Kidney epithelial cell (primary cell): ENCODE measurements at regions not wholly inside any gene's neighbourhood (a gene's known extent, or its start where the extent isn't known, plus 50 kb on each side); places are given as distances from the start of the nearest gene placed in this dataset.
"Not testable (repeated sequence)": the region's sequence is repeated elsewhere in the genome, so short reads cannot be mapped to it uniquely, and the experiment has no call there.

Source experiments
- DNase-seq: peaks from one replicate; pipeline ENCODE4 v3.0.0-alpha.2; 2010; ENCODE audit warnings: low read depth
- H3K27me3 ChIP-seq: 2 replicates; pipeline ENCODE4 v1.6.0; 2011; ENCODE audit warnings: low read length; ENCODE audit not compliant: control insufficient read depth, insufficient read depth
- H3K36me3 ChIP-seq: 2 replicates; pipeline ENCODE4 v1.5.1; 2011; ENCODE audit warnings: low read length; ENCODE audit not compliant: control insufficient read depth, insufficient read depth
- H3K4me3 ChIP-seq: 2 replicates; pipeline ENCODE4 v1.5.1; 2011; ENCODE audit warnings: low read depth, mild to moderate bottlenecking, control low read depth, low read length
- TF ChIP-seq, protein P1 (sequence below): IDR thresholded peaks from 2 replicates; pipeline ENCODE4 v1.5.1; 2011; ENCODE audit warnings: mild to moderate bottlenecking, moderate library complexity, low read length, control low read depth, inconsistent platforms; ENCODE audit not compliant: insufficient read depth, poor library complexity, severe bottlenecking

GRCh38 chr2:44084850-44085249 is 83.8 kb upstream of the PPM1B start:
- Histone ChIP-seq H3K27me3 (no peaks in the 10 kb centered on the region), H3K36me3 (no peaks in the 10 kb centered on the region), H3K4me3 (no peak overlapping the region)
- TF ChIP-seq, protein P1, sequence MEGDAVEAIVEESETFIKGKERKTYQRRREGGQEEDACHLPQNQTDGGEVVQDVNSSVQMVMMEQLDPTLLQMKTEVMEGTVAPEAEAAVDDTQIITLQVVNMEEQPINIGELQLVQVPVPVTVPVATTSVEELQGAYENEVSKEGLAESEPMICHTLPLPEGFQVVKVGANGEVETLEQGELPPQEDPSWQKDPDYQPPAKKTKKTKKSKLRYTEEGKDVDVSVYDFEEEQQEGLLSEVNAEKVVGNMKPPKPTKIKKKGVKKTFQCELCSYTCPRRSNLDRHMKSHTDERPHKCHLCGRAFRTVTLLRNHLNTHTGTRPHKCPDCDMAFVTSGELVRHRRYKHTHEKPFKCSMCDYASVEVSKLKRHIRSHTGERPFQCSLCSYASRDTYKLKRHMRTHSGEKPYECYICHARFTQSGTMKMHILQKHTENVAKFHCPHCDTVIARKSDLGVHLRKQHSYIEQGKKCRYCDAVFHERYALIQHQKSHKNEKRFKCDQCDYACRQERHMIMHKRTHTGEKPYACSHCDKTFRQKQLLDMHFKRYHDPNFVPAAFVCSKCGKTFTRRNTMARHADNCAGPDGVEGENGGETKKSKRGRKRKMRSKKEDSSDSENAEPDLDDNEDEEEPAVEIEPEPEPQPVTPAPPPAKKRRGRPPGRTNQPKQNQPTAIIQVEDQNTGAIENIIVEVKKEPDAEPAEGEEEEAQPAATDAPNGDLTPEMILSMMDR: no peak
- no peak for DNase-seq

DNA sequence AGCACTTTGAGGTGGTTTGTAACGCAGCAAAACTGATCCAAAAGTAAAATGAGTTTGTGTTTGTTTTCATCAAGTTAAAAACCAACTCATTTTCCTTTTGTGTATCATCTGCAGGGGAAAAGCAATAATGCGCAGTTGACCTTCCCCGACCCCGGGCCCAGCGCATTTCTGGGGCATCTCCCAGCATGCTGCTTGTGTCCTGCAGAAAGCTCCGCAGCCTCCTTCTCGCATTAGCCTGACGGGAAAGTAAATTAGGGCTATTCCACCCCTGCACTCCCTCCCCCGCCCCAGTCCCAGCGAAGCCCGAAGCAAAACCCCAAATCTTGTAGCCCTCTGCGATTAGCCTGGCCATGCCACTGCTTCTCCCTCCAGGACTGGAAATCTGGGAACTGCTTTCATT is 82.0 kb upstream of the PPM1B start:
- Histone ChIP-seq H3K36me3 (no peaks in the 10 kb centered on the region), H3K4me3 (no peak overlapping the region), H3K27me3 (no peaks in the 10 kb centered on the region)
- no peak for DNase-seq
- TF ChIP-seq, protein P1: no peak

DNA sequence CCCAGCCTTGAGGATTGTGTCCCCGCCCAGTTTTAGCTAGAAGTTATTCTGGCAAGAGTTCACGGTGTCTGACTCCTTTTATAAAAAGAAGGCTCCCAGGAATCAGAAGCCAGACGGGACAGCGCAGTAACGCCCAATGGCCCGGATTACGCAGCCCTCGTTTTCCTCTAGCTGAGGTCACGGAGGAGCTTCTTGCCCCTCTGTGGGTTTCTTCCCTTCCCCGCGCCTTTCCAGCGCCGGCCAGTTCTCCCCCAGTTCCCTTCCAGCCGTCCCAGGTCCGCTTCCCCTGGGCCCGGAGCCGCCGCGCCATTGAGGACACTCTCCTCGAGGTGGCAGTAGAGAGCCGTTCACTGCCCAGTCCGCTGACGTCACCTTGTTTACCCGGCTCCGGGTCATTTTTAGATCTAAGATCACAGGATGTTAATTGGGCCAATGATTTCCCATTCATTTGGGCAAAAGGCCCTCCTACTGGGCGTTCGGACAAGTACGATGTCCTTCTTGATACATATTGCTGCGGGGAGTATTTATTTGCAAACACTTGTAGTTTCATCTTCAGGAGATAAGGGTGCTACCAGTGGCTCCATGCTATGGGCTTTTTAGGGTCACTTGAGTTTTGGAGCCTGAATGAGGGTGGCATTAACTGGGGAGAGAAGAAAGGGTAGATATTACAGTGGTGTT is 81.5 kb upstream of the PPM1B start:
- H3K36me3 ChIP-seq: no peaks in the 10 kb centered on the region
- no peaks in the 10 kb centered on the region for H3K27me3 ChIP-seq
- peak overlapping the region; percentile 13 for H3K4me3 ChIP-seq
- peak; percentile 28 for DNase-seq
- TF ChIP-seq, protein P1: peak; percentile 96

GRCh38 chr2:44087714-44088092 is 81.0 kb upstream of the PPM1B start:
- no peaks in the 10 kb centered on the region for H3K27me3 ChIP-seq
- no peak overlapping the region for H3K4me3 ChIP-seq

DNA sequence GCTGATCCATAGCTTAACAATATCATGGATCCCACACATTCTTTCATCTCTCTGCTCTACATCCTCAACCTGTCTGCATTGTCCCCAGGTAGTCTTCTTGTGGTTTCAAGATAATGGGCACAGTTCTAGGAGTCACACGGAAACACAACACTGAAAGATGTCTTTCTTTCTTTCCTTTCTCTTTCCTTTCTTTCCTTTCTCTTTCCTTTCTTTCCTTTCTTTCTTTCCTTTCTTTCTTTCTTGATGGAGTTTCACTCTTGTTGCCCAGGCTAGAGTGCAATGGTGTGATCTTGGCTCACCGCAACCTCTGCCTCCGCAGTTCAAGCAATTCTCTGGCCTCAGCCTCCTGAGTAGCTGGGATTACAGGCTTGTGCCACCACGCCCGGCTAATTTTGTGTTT is 76.2 kb upstream of the PPM1B start:
- not testable (repeated sequence) for H3K36me3 ChIP-seq, DNase-seq, H3K4me3 ChIP-seq, H3K27me3 ChIP-seq

More at GRCh38 chr2:44087714-44088092, 81.0 kb upstream of the PPM1B start:
- H3K36me3 ChIP-seq: no peaks in the 10 kb centered on the region
- no peak for DNase-seq
- TF ChIP-seq, protein P1: no peak

GRCh38 chr2:44093970-44094369 is 74.7 kb upstream of the PPM1B start:
- H3K4me3 ChIP-seq: no peak overlapping the region
- H3K27me3 ChIP-seq: no peaks in the 10 kb centered on the region
- TF ChIP-seq, protein P1: no peak
- DNase-seq: no peak
- H3K36me3 ChIP-seq: no peaks in the 10 kb centered on the region
